Spleen (tissue), 7 donors: ENCODE measurements at regions not wholly inside any gene's neighbourhood (a gene's known extent, or its start where the extent isn't known, plus 50 kb on each side); places are given as distances from the start of the nearest gene placed in this dataset.
"Not testable (repeated sequence)": the region's sequence is repeated elsewhere in the genome, so short reads cannot be mapped to it uniquely, and the experiment has no call there.

Source experiments
- CTCF ChIP-seq, 11 experiments: fragments of 200-600 bp in 7 of 11; fragments of 450-650 bp in 4 of 11; sonication (generic) in 4 of 11; IDR thresholded peaks in 8 of 11; conservative IDR thresholded peaks in 3 of 11; 1 replicate in 7 of 11; 2 replicates in 4 of 11; pipeline versions ENCODE4 v1.4.0 to v1.8.0; 2016 to 2021; ENCODE audit warnings: antibody characterized with exemption in 11 of 11, inconsistent platforms in 4 of 11, mild to moderate bottlenecking in 1 of 11
- POLR2A ChIP-seq, 3 donors: fragments of 450-650 bp; IDR thresholded peaks; one replicate each; pipeline ENCODE4 v1.5.1; 2017; ENCODE audit warnings: antibody characterized with exemption in 3 of 3, mild to moderate bottlenecking in 1 of 3
- POLR2AphosphoS5 ChIP-seq, 3 donors: sonication (generic); formaldehyde crosslinking; IDR thresholded peaks; one replicate each; pipeline ENCODE4 v1.5.1; 2017; ENCODE audit warnings: antibody characterized with exemption in 3 of 3
- donor health status: DM: no; HTN: no; CAD: no; lungs with moderate emphysema.
- donor health status: DM: no; HTN: no; CAD: no.
- donor health status: DM: no; HTN: no; CAD: no.

- not testable (repeated sequence) for TF ChIP-seq CTCF (IDR thresholded peaks at IDR 0.05 in 8 of 11, conservative IDR thresholded peaks at IDR 0.05 in 3 of 11); POLR2A (IDR thresholded peaks at IDR 0.05); POLR2AphosphoS5 (IDR thresholded peaks at IDR 0.05)
Measured at GRCh38 chr20:30499716-30500446, 757.6 kb upstream of the DEFB115 start.
